Psoas muscle (tissue), 7 donors: ENCODE measurements at regions not wholly inside any gene's neighbourhood (a gene's known extent, or its start where the extent isn't known, plus 50 kb on each side); places are given as distances from the start of the nearest gene placed in this dataset.

Source experiments
- ATAC-seq, 4 donors: fragments of 200-7000 bp; cut with Tn5 transposase; one replicate each; pipeline ENCODE4 v1.9.1; 2020; ENCODE audit warnings: moderate library complexity in 3 of 4, mild to moderate bottlenecking in 2 of 4
- DNase-seq, 2 donors: peaks; one replicate each; pipeline ENCODE4 v3.0.0-alpha.2; 2020
- H3K27ac ChIP-seq: fragments of 200-600 bp; one replicate; pipeline ENCODE4 v1.8.0; 2022
- H3K27me3 ChIP-seq, 3 donors: fragments of 200-600 bp in 1 of 3; one replicate each; pipeline versions ENCODE4 v1.6.1 to v1.8.0; 2013 to 2022; ENCODE audit warnings: low read length in 2 of 3, mild to moderate bottlenecking in 2 of 3, moderate library complexity in 1 of 3; ENCODE audit not compliant: insufficient read depth in 3 of 3
- H3K36me3 ChIP-seq, 2 donors: fragments of 200-600 bp in 1 of 2; one replicate each; pipeline versions ENCODE4 v1.6.1 to v1.8.0; 2013 to 2022; ENCODE audit warnings: low read depth in 1 of 2, mild to moderate bottlenecking in 1 of 2, moderate library complexity in 1 of 2; ENCODE audit not compliant: insufficient read depth in 1 of 2
- H3K4me1 ChIP-seq: fragments of 200-600 bp; one replicate; pipeline ENCODE4 v1.8.0; 2022
- H3K4me3 ChIP-seq: fragments of 200-600 bp; one replicate; pipeline ENCODE4 v1.8.0; 2022; ENCODE audit warnings: mild to moderate bottlenecking
- H3K9me3 ChIP-seq: fragments of 200-600 bp; one replicate; pipeline ENCODE4 v1.8.0; 2022
- WGBS, 3 donors: extraction: QIAGEN DNeasy Blood & Tissue Kit; methylation state at CpG; one replicate each; pipeline versions ENCODE4 v1.1.6 to v1.1.7; 2013; 5-methylcytosine and 5-hydroxymethylcytosine counted together
- intact Hi-C, 2 donors: fragments of 100-400 bp; cut with DNase I; formaldehyde crosslinking; loops; one replicate each; pipeline versions ENCODE4 v1.11.0 to v1.14.2; 2022
- TF ChIP-seq, protein P1 (sequence below): fragments of 200-600 bp; IDR thresholded peaks from one replicate; pipeline ENCODE4 v1.8.0; 2022; ENCODE audit warnings: antibody characterized with exemption
- donor health status: healthy with polysubstance abuse.
- donor health status: DM: no; HTN: no; CAD: no; lungs with moderate emphysema.
- donor health status: Bipolar disorder and iron deficiency.
- donor health status: healthy.
- donor health status: DM: yes; HTN: yes; CAD: no.
- donor health status: DM: no; HTN: no; CAD: no.
- donor health status: DM: yes; HTN: yes; CAD: no.

GRCh38 chr5:96050273-96050880 lies 88.7 kb upstream of the ELL2 start:
- Histone ChIP-seq H3K4me1 (peaks cover 8% of the 10 kb centered on the region), H3K27me3 (no peaks in the 10 kb centered on the region), H3K36me3 (no peaks in the 10 kb centered on the region), H3K9me3 (peaks cover 3% of the 10 kb centered on the region), H3K27ac (no peak overlapping the region), H3K4me3 (no peak overlapping the region)
- TF ChIP-seq, protein P1, sequence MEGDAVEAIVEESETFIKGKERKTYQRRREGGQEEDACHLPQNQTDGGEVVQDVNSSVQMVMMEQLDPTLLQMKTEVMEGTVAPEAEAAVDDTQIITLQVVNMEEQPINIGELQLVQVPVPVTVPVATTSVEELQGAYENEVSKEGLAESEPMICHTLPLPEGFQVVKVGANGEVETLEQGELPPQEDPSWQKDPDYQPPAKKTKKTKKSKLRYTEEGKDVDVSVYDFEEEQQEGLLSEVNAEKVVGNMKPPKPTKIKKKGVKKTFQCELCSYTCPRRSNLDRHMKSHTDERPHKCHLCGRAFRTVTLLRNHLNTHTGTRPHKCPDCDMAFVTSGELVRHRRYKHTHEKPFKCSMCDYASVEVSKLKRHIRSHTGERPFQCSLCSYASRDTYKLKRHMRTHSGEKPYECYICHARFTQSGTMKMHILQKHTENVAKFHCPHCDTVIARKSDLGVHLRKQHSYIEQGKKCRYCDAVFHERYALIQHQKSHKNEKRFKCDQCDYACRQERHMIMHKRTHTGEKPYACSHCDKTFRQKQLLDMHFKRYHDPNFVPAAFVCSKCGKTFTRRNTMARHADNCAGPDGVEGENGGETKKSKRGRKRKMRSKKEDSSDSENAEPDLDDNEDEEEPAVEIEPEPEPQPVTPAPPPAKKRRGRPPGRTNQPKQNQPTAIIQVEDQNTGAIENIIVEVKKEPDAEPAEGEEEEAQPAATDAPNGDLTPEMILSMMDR, result no peak
- intact Hi-C loops, result no loop called here
- no peak for ATAC-seq
- 74 to 84% (median 82%) methylated on average over 7 of the region's 7 CpGs for WGBS, 3 donors
- DNase-seq, result no peak

- H3K9me3 ChIP-seq, result peaks cover 3% of the 10 kb centered on the region
- TF ChIP-seq, protein P1, result no peak
- H3K27me3 ChIP-seq, result no peaks in the 10 kb centered on the region
- 30 to 39% (median 30%) methylated on average over 3 of the region's 3 CpGs for WGBS, 3 donors
- intact Hi-C loops, result no loop called here
- no peak overlapping the region for H3K4me3 ChIP-seq
- no peak for ATAC-seq
- H3K36me3 ChIP-seq, result no peaks in the 10 kb centered on the region
- no peak overlapping the region for H3K27ac ChIP-seq
- H3K4me1 ChIP-seq, result peaks cover 8% of the 10 kb centered on the region
- DNase-seq, result no peak
These were observed 88.0 kb upstream of the ELL2 start for GRCh38 chr5:96049398-96050272.

DNA sequence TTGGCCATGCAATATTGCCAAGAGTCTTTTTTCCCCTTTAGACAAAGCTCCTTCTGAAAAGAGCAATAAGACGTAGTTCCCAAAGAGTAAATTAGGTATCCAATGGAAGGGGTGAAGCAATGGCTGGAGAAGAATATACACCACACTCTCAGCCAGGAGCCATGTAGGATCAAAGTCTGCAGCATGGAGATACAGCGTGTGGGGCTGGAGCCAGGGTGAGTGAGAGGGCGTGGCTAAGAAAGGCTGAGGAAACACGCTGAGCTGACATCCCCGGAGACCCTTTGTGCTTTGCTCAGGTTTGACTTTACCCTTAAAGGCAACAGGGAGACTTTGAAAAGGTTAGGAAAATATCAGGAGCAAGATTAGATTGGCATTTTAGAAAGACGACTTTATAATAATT lies 87.1 kb upstream of the ELL2 start:
- Histone ChIP-seq H3K27me3 (no peaks in the 10 kb centered on the region), H3K4me1 (peaks cover 6% of the 10 kb centered on the region), H3K27ac (no peak overlapping the region), H3K9me3 (peaks cover 3% of the 10 kb centered on the region), H3K36me3 (no peaks in the 10 kb centered on the region), H3K4me3 (no peak overlapping the region)
- intact Hi-C loops, result no loop called here
- DNase-seq (no peak), ATAC-seq (no peak)
- 38 to 49% (median 47%) methylated on average over 6 of the region's 6 CpGs for WGBS, 3 donors
- TF ChIP-seq, protein P1, result no peak

DNA sequence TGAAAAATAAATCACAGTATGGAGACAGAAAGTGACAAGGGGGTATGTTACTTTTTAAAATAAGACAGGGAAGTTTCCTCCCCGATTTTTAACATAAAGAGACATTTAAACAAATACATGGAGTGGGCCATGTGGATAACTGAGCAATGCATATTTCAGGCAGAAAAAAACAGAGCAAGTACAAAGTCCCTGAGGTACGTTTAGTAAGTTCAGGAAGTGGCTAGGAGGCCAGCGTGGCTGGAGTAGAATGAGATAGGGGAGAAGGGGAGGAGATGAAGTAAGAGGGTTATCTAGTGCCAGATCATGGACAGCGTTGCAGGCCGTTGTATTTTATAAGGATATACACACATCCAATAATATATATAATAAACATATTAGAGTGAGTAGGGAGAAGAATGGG lies 84.2 kb upstream of the ELL2 start:
- Histone ChIP-seq H3K36me3 (no peaks in the 10 kb centered on the region), H3K27ac (no peak overlapping the region), H3K4me3 (no peak overlapping the region), H3K27me3 (no peaks in the 10 kb centered on the region), H3K9me3 (no peaks in the 10 kb centered on the region), H3K4me1 (no peaks in the 10 kb centered on the region)
- TF ChIP-seq, protein P1, result no peak
- intact Hi-C loops, result no loop called here
- DNase-seq, result no peak
- 72 to 85% (median 80%) methylated on average over 5 of the region's 5 CpGs for WGBS, 3 donors
- ATAC-seq, result no peak
